K562 (cell line): ENCODE measurements at regions not wholly inside any gene's neighbourhood (a gene's known extent, or its start where the extent isn't known, plus 50 kb on each side); places are given as distances from the start of the nearest gene placed in this dataset.

Experiments
- ATAC-seq: fragments of 200-7000 bp; cut with Tn5 transposase; 3 replicates; pipeline ENCODE4 v1.9.1; 2020; ENCODE audit warnings: moderate library complexity
- BruUV-seq: library from RNA; stranded (reverse); fragments of 400-500 nt; replicated peaks from 2 replicates; lab custom pipeline; 2021; lab: Mats Ljungman, UMichigan
- CTCF ChIA-PET: fragments of 300-600 bp; formaldehyde crosslinking; extraction: SDS; loops from one replicate; lab custom pipeline; 2021; ENCODE audit warnings: low intra/inter-chr PET ratio; lab: Yijun Ruan, JAX
- POLR2A ChIA-PET: fragments of 300-600, 350-650 bp; sonication (Branson Sonifier 250); formaldehyde crosslinking; extraction: SDS; loops from one replicate; lab custom pipeline; 2021; ENCODE audit warnings: antibody characterized with exemption, inconsistent platforms; lab: Yijun Ruan, JAX
- DNase-seq, 4 experiments: peaks; one replicate each; pipeline versions ENCODE4 v3.0.0 to v3.0.0-alpha.2; 2011 to 2018; ENCODE audit warnings: low spot score in 3 of 4, mixed read lengths in 3 of 4; ENCODE audit errors: extremely low read depth in 1 of 4
- FAIRE-seq: peaks from 2 replicates; lab custom pipeline; 2011; peaks lifted over from hg19 to GRCh38; lab: Jason Lieb, UNC
- H2AFZ ChIP-seq: 2 replicates; pipeline ENCODE4 v1.6.0; 2011; ENCODE audit warnings: low read depth, low read length, control low read depth, inconsistent platforms
- H3K27ac ChIP-seq: fragments of 200-600 bp; 3 replicates; pipeline ENCODE4 v1.8.0; 2011; ENCODE audit warnings: low read depth, mild to moderate bottlenecking, control low read depth, inconsistent platforms, low read length, moderate library complexity, mixed read lengths; ENCODE audit errors: extremely low read depth
- H3K27me3 ChIP-seq, 2 experiments: fragments of 300-600 bp in 1 of 2; 2 replicates in 1 of 2; 3 replicates in 1 of 2; pipeline versions ENCODE4 v1.6.0 to v1.8.0; 2011; ENCODE audit warnings: inconsistent platforms in 2 of 2, low read length in 2 of 2, mild to moderate bottlenecking in 1 of 2, mixed read lengths in 1 of 2, moderate library complexity in 1 of 2; ENCODE audit not compliant: control insufficient read depth in 2 of 2, insufficient read depth in 2 of 2
- H3K36me3 ChIP-seq: fragments of 300-600 bp; 3 replicates; pipeline ENCODE4 v1.8.0; 2011; ENCODE audit warnings: mild to moderate bottlenecking, low read length, inconsistent platforms; ENCODE audit not compliant: control insufficient read depth, insufficient read depth
- H3K4me1 ChIP-seq, 2 experiments: fragments of 200-600 bp in 1 of 2; replicated peaks in 1 of 2; 2 replicates in 1 of 2; 3 replicates in 1 of 2; pipeline versions ENCODE4 v1.5.1 to v1.8.0; 2011; ENCODE audit warnings: inconsistent platforms in 2 of 2, low read length in 2 of 2, mild to moderate bottlenecking in 1 of 2, mixed read lengths in 1 of 2, moderate library complexity in 1 of 2; ENCODE audit not compliant: control insufficient read depth in 2 of 2, insufficient read depth in 2 of 2
- H3K4me2 ChIP-seq: 2 replicates; pipeline ENCODE4 v1.6.1; 2011; ENCODE audit warnings: low read length, control low read depth, inconsistent platforms, mixed read lengths; ENCODE audit not compliant: insufficient read depth
- H3K4me3 ChIP-seq: fragments of 200-600 bp; sonication (generic), shearing (Covaris generic); 2 replicates; pipeline ENCODE4 v1.5.1; 2016; ENCODE audit warnings: control low read depth, inconsistent platforms
- H3K79me2 ChIP-seq: fragments of 200-600 bp; 3 replicates; pipeline ENCODE4 v1.8.0; 2011; ENCODE audit warnings: low read length, inconsistent platforms; ENCODE audit not compliant: control insufficient read depth, insufficient read depth
- H3K9ac ChIP-seq, 2 experiments: 2 replicates each; pipeline versions ENCODE4 v1.6.0 to v1.6.1; 2011; ENCODE audit warnings: low read depth in 2 of 2, low read length in 2 of 2, control low read depth in 1 of 2, inconsistent platforms in 1 of 2, mild to moderate bottlenecking in 1 of 2, mixed read lengths in 1 of 2; ENCODE audit not compliant: insufficient read depth in 1 of 2
- H3K9me1 ChIP-seq: one replicate; pipeline ENCODE4 v1.6.0; 2011; ENCODE audit warnings: inconsistent platforms, mild to moderate bottlenecking, low read length, moderate library complexity; ENCODE audit not compliant: control insufficient read depth, insufficient read depth
- H3K9me3 ChIP-seq: replicated peaks from 2 replicates; pipeline ENCODE4 v1.5.1; 2011; ENCODE audit warnings: low read depth, low read length, inconsistent platforms; ENCODE audit not compliant: control insufficient read depth, insufficient read depth
- H4K20me1 ChIP-seq: replicated peaks from 2 replicates; pipeline ENCODE4 v1.6.1; 2011; ENCODE audit warnings: low read length, inconsistent platforms, mixed read lengths; ENCODE audit not compliant: control insufficient read depth, insufficient read depth
- HIVEP1 ChIP-seq: fragments of 250-450 bp; sonication (Bioruptor Pico); IDR thresholded peaks from 2 replicates; pipeline ENCODE4 v1.4.0; 2020; ENCODE audit warnings: mild to moderate bottlenecking
- KLF1 ChIP-seq: fragments of 450-650 bp; IDR thresholded peaks from 2 replicates; pipeline ENCODE4 v1.6.1; 2016; ENCODE audit warnings: missing genetic modification characterization, missing compliant biosample characterization
- MITF ChIP-seq: IDR thresholded peaks from 2 replicates; pipeline ENCODE4 v1.6.1; 2014; ENCODE audit warnings: antibody characterized with exemption
- PURB ChIP-seq: sonication (generic); formaldehyde crosslinking; IDR thresholded peaks from 2 replicates; pipeline ENCODE4 v1.9.0; 2021; ENCODE audit warnings: low read depth, mild to moderate bottlenecking, missing genetic modification reagents
- SRSF3 ChIP-seq: fragments of 200-400 bp; formaldehyde crosslinking; IDR thresholded peaks from 2 replicates; pipeline ENCODE4 v1.6.1; 2016; ENCODE audit warnings: mild to moderate bottlenecking, low read length, moderate library complexity; ENCODE audit not compliant: insufficient read depth
- ZNF124 ChIP-seq: sonication (generic); formaldehyde crosslinking; IDR thresholded peaks from 2 replicates; pipeline ENCODE4 v1.8.1; 2022; ENCODE audit warnings: missing genetic modification reagents
- ZNF212 ChIP-seq: fragments of 450-650 bp; formaldehyde crosslinking; IDR thresholded peaks from 2 replicates; pipeline ENCODE4 v1.4.0; 2020; ENCODE audit warnings: mild to moderate bottlenecking
- ZNF586 ChIP-seq: fragments of 450-650 bp; formaldehyde crosslinking; conservative IDR thresholded peaks from 2 replicates; pipeline ENCODE4 v1.4.0; 2020; ENCODE audit warnings: mild to moderate bottlenecking, moderate library complexity
- WGBS: fragments of 100-300 bp; shearing (Covaris generic); methylation state at CpG from one replicate; pipeline ENCODE4 v1.1.6; 2016; ENCODE audit warnings: low coverage, mixed read lengths; ENCODE audit not compliant: insufficient coverage; ENCODE audit errors: missing lambda C conversion rate; 5-methylcytosine and 5-hydroxymethylcytosine counted together
- in situ Hi-C: fragments of 300-500 bp; cut with MboI; formaldehyde crosslinking; loops from 4 replicates; pipeline ENCODE4 v1.15.0; 2018; ENCODE audit warnings: inconsistent platforms, mixed read lengths
- intact Hi-C: fragments of 100-400 bp; cut with micrococcal nuclease; formaldehyde crosslinking; loops from 2 replicates; pipeline ENCODE4 v1.14.2; 2022
- TF ChIP-seq, protein P1 (sequence below), 2 experiments: fragments of 450-650 bp in 1 of 2; sonication (generic) in 1 of 2; formaldehyde crosslinking; conservative IDR thresholded peaks; 2 replicates each; pipeline versions ENCODE4 v1.4.0 to v1.8.1; 2020 to 2022; ENCODE audit warnings: mild to moderate bottlenecking in 1 of 2, missing genetic modification reagents in 1 of 2

DNA sequence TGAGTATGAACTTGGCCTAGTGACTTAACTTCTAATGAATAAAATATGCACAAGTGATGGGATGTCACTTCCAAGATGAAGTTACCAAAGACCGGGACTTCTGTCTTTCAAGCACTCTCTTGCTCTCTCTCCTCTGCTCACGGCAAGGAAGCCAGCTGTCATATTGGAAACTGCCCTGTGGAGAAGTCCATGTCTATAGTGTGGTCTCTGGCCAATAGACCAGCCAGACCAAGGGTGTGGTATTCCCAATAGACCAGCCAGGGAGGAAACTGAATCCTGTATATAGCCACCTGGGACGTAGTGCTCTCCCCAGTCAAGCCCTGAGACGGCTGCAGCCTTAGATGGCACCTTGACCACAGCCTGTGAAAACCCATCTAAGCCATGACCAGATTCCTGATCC lies 93.2 kb upstream of the ALX4 start:
- no peaks in the 10 kb centered on the region for H3K9me3 ChIP-seq
- POLR2A ChIA-PET: no interaction called here
- H3K9me1 ChIP-seq: no peaks in the 10 kb centered on the region
- no peak for ATAC-seq
- 6% methylated on average over 4 of the region's 4 CpGs for WGBS
- no peaks in the 10 kb centered on the region for H3K36me3 ChIP-seq
- H3K4me2 ChIP-seq: no peak overlapping the region
- no peak for DNase-seq
- H3K4me1 ChIP-seq: peaks cover 0 to 6% of the 10 kb centered on the region in 2 experiments; a peak in 2 of 5 replicates
- TF ChIP-seq KLF1 (tag): no peak
- TF ChIP-seq, protein P1, sequence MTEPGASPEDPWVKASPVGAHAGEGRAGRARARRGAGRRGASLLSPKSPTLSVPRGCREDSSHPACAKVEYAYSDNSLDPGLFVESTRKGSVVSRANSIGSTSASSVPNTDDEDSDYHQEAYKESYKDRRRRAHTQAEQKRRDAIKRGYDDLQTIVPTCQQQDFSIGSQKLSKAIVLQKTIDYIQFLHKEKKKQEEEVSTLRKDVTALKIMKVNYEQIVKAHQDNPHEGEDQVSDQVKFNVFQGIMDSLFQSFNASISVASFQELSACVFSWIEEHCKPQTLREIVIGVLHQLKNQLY (CRISPR knock-in tag; conservative IDR thresholded peaks at IDR 0.05): no peak
- no peak for TF ChIP-seq ZNF212 (CRISPR knock-in tag)
- TF ChIP-seq HIVEP1 (CRISPR knock-in tag): no peak
- TF ChIP-seq MITF: no peak
- no peak for TF ChIP-seq ZNF586
- no peak for TF ChIP-seq SRSF3
- TF ChIP-seq PURB (CRISPR knock-in tag): no peak
- TF ChIP-seq ZNF124 (CRISPR knock-in tag): no peak
- TF ChIP-seq, all 486 proteins: peak for 0
- peaks cover 20 to 34% of the 10 kb centered on the region in 2 experiments for H3K27me3 ChIP-seq
- in situ Hi-C loops: no loop called here
- H3K4me3 ChIP-seq: no peak overlapping the region
- no peak overlapping the region for H2AFZ ChIP-seq
- BruUV-seq: no TSS peak
- no peak overlapping the region for H3K27ac ChIP-seq
- CTCF ChIA-PET: no interaction called here
- FAIRE-seq: no peak
- intact Hi-C loops: no loop called here
- H3K79me2 ChIP-seq: no peaks in the 10 kb centered on the region
- H4K20me1 ChIP-seq: no peaks in the 10 kb centered on the region
- no peak overlapping the region for H3K9ac ChIP-seq
